ENCODE measurements at regions not wholly inside any gene's neighbourhood (a gene's known extent, or its start where the extent isn't known, plus 50 kb on each side); places are given as distances from the start of the nearest gene placed in this dataset.

- TF ChIP-seq CTCF (conservative IDR thresholded peaks at IDR 0.05; ENCODE audit: low read depth, low read length) (no peak), EZH2 (IDR thresholded peaks at IDR 0.05; ENCODE audit: borderline replicate concordance, low read depth, low read length, poor library complexity, severe bottlenecking) (no peak)
Measured at GRCh38 chr9:91004484-91004883, 202.9 kb downstream of the SYK start.
